Astrocyte (in vitro differentiated cells and primary cell): ENCODE measurements at regions not wholly inside any gene's neighbourhood (a gene's known extent, or its start where the extent isn't known, plus 50 kb on each side); places are given as distances from the start of the nearest gene placed in this dataset.

Experiments used
- DNase-seq: peaks from one replicate; pipeline ENCODE4 v3.0.0-alpha.2; 2010; ENCODE audit warnings: low read depth
- FAIRE-seq: peaks from 2 replicates; lab custom pipeline; 2011; peaks lifted over from hg19 to GRCh38; lab: Jason Lieb, UNC
- H2AFZ ChIP-seq: 2 replicates; pipeline ENCODE4 v1.6.0; 2012; ENCODE audit warnings: low read depth, low read length, inconsistent platforms
- H3K27ac ChIP-seq: 2 replicates; pipeline ENCODE4 v1.5.1; 2011; ENCODE audit warnings: low read depth, low read length, inconsistent platforms
- H3K27me3 ChIP-seq: 2 replicates; pipeline ENCODE4 v1.6.0; 2011; ENCODE audit warnings: low read length, inconsistent platforms; ENCODE audit not compliant: insufficient read depth
- H3K36me3 ChIP-seq: 2 replicates; pipeline ENCODE4 v1.5.1; 2011; ENCODE audit warnings: low read length, inconsistent platforms; ENCODE audit not compliant: insufficient read depth
- H3K4me1 ChIP-seq: 2 replicates; pipeline ENCODE4 v1.5.1; 2011; ENCODE audit warnings: low read length, inconsistent platforms; ENCODE audit not compliant: insufficient read depth
- H3K4me2 ChIP-seq: 2 replicates; pipeline ENCODE4 v1.6.0; 2012; ENCODE audit warnings: low read length, inconsistent platforms
- H3K4me3 ChIP-seq: 2 replicates; pipeline ENCODE4 v1.5.1; 2011; ENCODE audit warnings: low read depth, mild to moderate bottlenecking, low read length, inconsistent platforms; ENCODE audit not compliant: insufficient read depth
- H3K79me2 ChIP-seq: 2 replicates; pipeline ENCODE4 v1.6.0; 2012; ENCODE audit warnings: mild to moderate bottlenecking, low read length, inconsistent platforms; ENCODE audit not compliant: insufficient read depth
- H3K9ac ChIP-seq: 2 replicates; pipeline ENCODE4 v1.6.0; 2012; ENCODE audit warnings: mild to moderate bottlenecking, low read length, inconsistent platforms
- H3K9me3 ChIP-seq: 2 replicates; pipeline ENCODE4 v1.5.1; 2012; ENCODE audit warnings: low read depth, mild to moderate bottlenecking, low read length, inconsistent platforms; ENCODE audit not compliant: insufficient read depth
- H4K20me1 ChIP-seq: 2 replicates; pipeline ENCODE4 v1.6.0; 2012; ENCODE audit warnings: low read length, inconsistent platforms; ENCODE audit not compliant: insufficient read depth
- H3K27ac Mint-ChIP-seq: one replicate; pipeline ENCODE4 v1.8.0; 2021; ENCODE audit warnings: mild to moderate bottlenecking, mixed read lengths; ENCODE audit not compliant: unreplicated experiment
- H3K27me3 Mint-ChIP-seq: one replicate; pipeline ENCODE4 v1.8.0; 2021; ENCODE audit warnings: low read depth, mixed read lengths; ENCODE audit not compliant: unreplicated experiment
- H3K36me3 Mint-ChIP-seq: one replicate; pipeline ENCODE4 v1.8.0; 2021; ENCODE audit warnings: low read depth, mixed read lengths; ENCODE audit not compliant: unreplicated experiment
- H3K4me1 Mint-ChIP-seq: one replicate; pipeline ENCODE4 v1.8.0; 2021; ENCODE audit warnings: low read depth, mixed read lengths; ENCODE audit not compliant: unreplicated experiment
- H3K4me3 Mint-ChIP-seq: one replicate; pipeline ENCODE4 v1.8.0; 2021; ENCODE audit warnings: mild to moderate bottlenecking, moderate library complexity, mixed read lengths; ENCODE audit not compliant: unreplicated experiment
- H3K9me3 Mint-ChIP-seq: one replicate; pipeline ENCODE4 v1.8.0; 2021; ENCODE audit warnings: mild to moderate bottlenecking, mixed read lengths; ENCODE audit not compliant: unreplicated experiment
- EZH2 ChIP-seq: IDR thresholded peaks from 2 replicates; pipeline ENCODE4 v1.6.1; 2012; ENCODE audit warnings: mild to moderate bottlenecking, low read length, inconsistent platforms; ENCODE audit not compliant: insufficient read depth
- TF ChIP-seq, protein P1 (sequence below): IDR thresholded peaks from 2 replicates; pipeline ENCODE4 v1.5.1; 2011; ENCODE audit warnings: low read depth, mild to moderate bottlenecking, inconsistent platforms, low read length, moderate library complexity; ENCODE audit not compliant: insufficient read depth

GRCh38 chr10:107496594-107496993 lies 332.1 kb upstream of the SORCS1 start:
- Histone ChIP-seq H3K27me3 (no peaks in the 10 kb centered on the region), H3K9me3 (no peaks in the 10 kb centered on the region), H3K9ac (no peak overlapping the region), H3K4me2 (no peak overlapping the region), H3K36me3 (no peaks in the 10 kb centered on the region), H2AFZ (no peak overlapping the region), H3K4me3 (no peak overlapping the region), H3K27ac (no peak overlapping the region), H3K4me1 (no peaks in the 10 kb centered on the region), H3K79me2 (no peaks in the 10 kb centered on the region), H4K20me1 (no peaks in the 10 kb centered on the region)
- no peaks in the 10 kb centered on the region for H3K27me3 Mint-ChIP-seq
- H3K27ac Mint-ChIP-seq, result no peak overlapping the region
- FAIRE-seq (no peak), DNase-seq (no peak)
- no peak for TF ChIP-seq EZH2
- TF ChIP-seq, protein P1, sequence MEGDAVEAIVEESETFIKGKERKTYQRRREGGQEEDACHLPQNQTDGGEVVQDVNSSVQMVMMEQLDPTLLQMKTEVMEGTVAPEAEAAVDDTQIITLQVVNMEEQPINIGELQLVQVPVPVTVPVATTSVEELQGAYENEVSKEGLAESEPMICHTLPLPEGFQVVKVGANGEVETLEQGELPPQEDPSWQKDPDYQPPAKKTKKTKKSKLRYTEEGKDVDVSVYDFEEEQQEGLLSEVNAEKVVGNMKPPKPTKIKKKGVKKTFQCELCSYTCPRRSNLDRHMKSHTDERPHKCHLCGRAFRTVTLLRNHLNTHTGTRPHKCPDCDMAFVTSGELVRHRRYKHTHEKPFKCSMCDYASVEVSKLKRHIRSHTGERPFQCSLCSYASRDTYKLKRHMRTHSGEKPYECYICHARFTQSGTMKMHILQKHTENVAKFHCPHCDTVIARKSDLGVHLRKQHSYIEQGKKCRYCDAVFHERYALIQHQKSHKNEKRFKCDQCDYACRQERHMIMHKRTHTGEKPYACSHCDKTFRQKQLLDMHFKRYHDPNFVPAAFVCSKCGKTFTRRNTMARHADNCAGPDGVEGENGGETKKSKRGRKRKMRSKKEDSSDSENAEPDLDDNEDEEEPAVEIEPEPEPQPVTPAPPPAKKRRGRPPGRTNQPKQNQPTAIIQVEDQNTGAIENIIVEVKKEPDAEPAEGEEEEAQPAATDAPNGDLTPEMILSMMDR, result no peak
- H3K4me1 Mint-ChIP-seq, result no peaks in the 10 kb centered on the region
- H3K36me3 Mint-ChIP-seq, result no peaks in the 10 kb centered on the region
- peaks cover 2% of the 10 kb centered on the region for H3K9me3 Mint-ChIP-seq
- H3K4me3 Mint-ChIP-seq, result no peak overlapping the region

DNA sequence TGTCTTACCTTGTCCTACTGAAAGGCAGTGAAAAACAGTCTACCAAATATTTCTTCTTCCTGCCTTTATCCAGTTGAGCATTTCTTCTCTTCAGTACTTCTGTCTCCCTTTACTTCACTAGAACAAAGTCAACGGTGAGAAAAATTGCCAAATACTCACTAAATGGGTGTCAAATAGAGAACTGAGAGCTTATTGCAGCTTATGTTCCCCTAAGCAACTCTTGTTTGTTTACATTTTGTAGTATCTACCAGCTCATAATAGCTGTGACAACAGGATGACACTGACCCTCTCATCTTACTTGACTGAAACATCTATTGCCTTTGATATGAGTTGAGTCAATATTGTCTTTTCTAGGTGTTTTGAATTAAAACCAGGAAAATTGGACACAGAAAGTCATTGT lies 327.9 kb upstream of the SORCS1 start:
- Mint-ChIP-seq H3K9me3 (no peaks in the 10 kb centered on the region), H3K27me3 (no peaks in the 10 kb centered on the region), H3K27ac (no peak overlapping the region), H3K36me3 (no peaks in the 10 kb centered on the region), H3K4me3 (no peak overlapping the region), H3K4me1 (no peaks in the 10 kb centered on the region)
- Histone ChIP-seq H3K27me3 (no peaks in the 10 kb centered on the region), H3K9me3 (no peaks in the 10 kb centered on the region), H3K4me3 (no peak overlapping the region), H4K20me1 (no peaks in the 10 kb centered on the region), H3K36me3 (no peaks in the 10 kb centered on the region), H3K79me2 (no peaks in the 10 kb centered on the region), H2AFZ (no peak overlapping the region), H3K4me1 (no peaks in the 10 kb centered on the region), H3K9ac (no peak overlapping the region), H3K27ac (no peak overlapping the region), H3K4me2 (no peak overlapping the region)
- TF ChIP-seq, protein P1, result no peak
- TF ChIP-seq EZH2, result no peak
- DNase-seq (no peak), FAIRE-seq (no peak)

- no peaks in the 10 kb centered on the region for H3K9me3 Mint-ChIP-seq
- H3K4me2 ChIP-seq, result no peak overlapping the region
- H3K36me3 ChIP-seq, result no peaks in the 10 kb centered on the region
- H3K4me3 ChIP-seq, result no peak overlapping the region
- H3K4me1 ChIP-seq, result no peaks in the 10 kb centered on the region
- H3K27ac ChIP-seq, result no peak overlapping the region
- no peaks in the 10 kb centered on the region for H3K9me3 ChIP-seq
- FAIRE-seq (no peak), DNase-seq (no peak)
- no peak overlapping the region for H3K4me3 Mint-ChIP-seq
- H4K20me1 ChIP-seq, result no peaks in the 10 kb centered on the region
- no peak overlapping the region for H2AFZ ChIP-seq
- no peaks in the 10 kb centered on the region for H3K36me3 Mint-ChIP-seq
- H3K79me2 ChIP-seq, result no peaks in the 10 kb centered on the region
- H3K9ac ChIP-seq, result no peak overlapping the region
- no peaks in the 10 kb centered on the region for H3K27me3 ChIP-seq
- no peak overlapping the region for H3K27ac Mint-ChIP-seq
- no peaks in the 10 kb centered on the region for H3K4me1 Mint-ChIP-seq
- H3K27me3 Mint-ChIP-seq, result no peaks in the 10 kb centered on the region
- TF ChIP-seq, protein P1, result no peak
- no peak for TF ChIP-seq EZH2
Measured at GRCh38 chr10:107490389-107490788, 325.9 kb upstream of the SORCS1 start.
